GM19452 (cell line): ENCODE measurements at regions not wholly inside any gene's neighbourhood (a gene's known extent, or its start where the extent isn't known, plus 50 kb on each side); places are given as distances from the start of the nearest gene placed in this dataset.

Experiments
- ATAC-seq: cut with Tn5 transposase; IDR thresholded peaks from one replicate; pipeline ENCODE4 v1.9.1; 2021; ENCODE audit not compliant: unreplicated experiment

- ATAC-seq = no peak
Observed at GRCh38 chr10:78263521-78263988, 229.9 kb downstream of the RPS24 start.

- ATAC-seq = no peak
Observed at GRCh38 chr10:78264361-78264760, 230.7 kb downstream of the RPS24 start.

GRCh38 chr10:78266741-78267469, 233.2 kb downstream of the RPS24 start:
- no peak for ATAC-seq

GRCh38 chr10:78267598-78267997, 233.9 kb downstream of the RPS24 start:
- no peak for ATAC-seq

GRCh38 chr10:78269060-78269459, 235.4 kb downstream of the RPS24 start:
- ATAC-seq = no peak

- no peak for ATAC-seq
Observed at GRCh38 chr10:78272329-78272728, 238.7 kb downstream of the RPS24 start.

- ATAC-seq = no peak
Observed at GRCh38 chr10:78274491-78274890, 240.8 kb downstream of the RPS24 start.

GRCh38 chr10:78276139-78276538, 242.5 kb downstream of the RPS24 start:
- ATAC-seq = no peak

- ATAC-seq = no peak
Observed at GRCh38 chr10:78277314-78278057, 243.8 kb downstream of the RPS24 start.

- ATAC-seq = no peak
Observed at GRCh38 chr10:78278058-78278404, 244.4 kb downstream of the RPS24 start.

GRCh38 chr10:78279756-78280155, 246.1 kb downstream of the RPS24 start:
- no peak for ATAC-seq

GRCh38 chr10:78280604-78281003, 246.9 kb downstream of the RPS24 start:
- ATAC-seq = no peak

GRCh38 chr10:78281627-78282026, 248.0 kb downstream of the RPS24 start:
- ATAC-seq = no peak

- ATAC-seq = no peak
Observed at GRCh38 chr10:78283069-78283682, 249.5 kb downstream of the RPS24 start.

GRCh38 chr10:78284381-78284780, 250.7 kb downstream of the RPS24 start:
- ATAC-seq = no peak

- ATAC-seq = no peak
Observed at GRCh38 chr10:78285226-78285625, 251.6 kb downstream of the RPS24 start.

GRCh38 chr10:78286186-78286585, 252.5 kb downstream of the RPS24 start:
- no peak for ATAC-seq

- no peak for ATAC-seq
Observed at GRCh38 chr10:78286668-78287067, 253.0 kb downstream of the RPS24 start.

GRCh38 chr10:78287618-78288017, 254.0 kb downstream of the RPS24 start:
- no peak for ATAC-seq

GRCh38 chr10:78288663-78289062, 255.0 kb downstream of the RPS24 start:
- ATAC-seq = no peak

GRCh38 chr10:78290131-78290750, 256.6 kb downstream of the RPS24 start:
- no peak for ATAC-seq

- no peak for ATAC-seq
Observed at GRCh38 chr10:78291722-78292121, 258.1 kb downstream of the RPS24 start.
